Osteocyte (in vitro differentiated cells): ENCODE measurements at regions not wholly inside any gene's neighbourhood (a gene's known extent, or its start where the extent isn't known, plus 50 kb on each side); places are given as distances from the start of the nearest gene placed in this dataset.

ENCODE experiments used
- DNase-seq: peaks from one replicate; pipeline ENCODE4 v3.0.0; 2021; ENCODE audit warnings: mixed read lengths; ENCODE audit not compliant: unreplicated experiment; ENCODE audit errors: extremely low spot score
- H3K27ac Mint-ChIP-seq: one replicate; pipeline ENCODE4 v1.8.0; 2021; ENCODE audit warnings: mild to moderate bottlenecking, mixed read lengths; ENCODE audit not compliant: unreplicated experiment
- H3K27me3 Mint-ChIP-seq: one replicate; pipeline ENCODE4 v1.8.0; 2021; ENCODE audit warnings: mixed read lengths; ENCODE audit not compliant: unreplicated experiment
- H3K36me3 Mint-ChIP-seq: one replicate; pipeline ENCODE4 v1.8.0; 2021; ENCODE audit warnings: mixed read lengths; ENCODE audit not compliant: unreplicated experiment
- H3K4me1 Mint-ChIP-seq: one replicate; pipeline ENCODE4 v1.8.0; 2021; ENCODE audit warnings: mixed read lengths; ENCODE audit not compliant: unreplicated experiment
- H3K4me3 Mint-ChIP-seq: one replicate; pipeline ENCODE4 v1.8.0; 2021; ENCODE audit warnings: mild to moderate bottlenecking, moderate library complexity, mixed read lengths; ENCODE audit not compliant: unreplicated experiment
- H3K9me3 Mint-ChIP-seq: one replicate; pipeline ENCODE4 v1.8.0; 2021; ENCODE audit warnings: mixed read lengths; ENCODE audit not compliant: unreplicated experiment
- CTCF ChIP-seq: fragments of 200-600 bp; sonication (generic); IDR thresholded peaks from 2 replicates; pipeline ENCODE4 v1.5.0; 2021; ENCODE audit warnings: antibody characterized with exemption, mild to moderate bottlenecking, moderate library complexity

- Mint-ChIP-seq H3K27ac (no peak overlapping the region), H3K4me3 (no peak overlapping the region), H3K4me1 (peaks cover 2% of the 10 kb centered on the region), H3K9me3 (no peaks in the 10 kb centered on the region), H3K36me3 (no peaks in the 10 kb centered on the region), H3K27me3 (peaks cover 47% of the 10 kb centered on the region)
- no peak for TF ChIP-seq CTCF
- no peak for DNase-seq
These were observed 66.7 kb upstream of the EGFLAM start for GRCh38 chr5:38191693-38192092.

- DNase-seq: no peak
- Mint-ChIP-seq H3K27me3 (peaks cover 43% of the 10 kb centered on the region), H3K27ac (no peak overlapping the region), H3K4me1 (peaks cover 2% of the 10 kb centered on the region), H3K36me3 (no peaks in the 10 kb centered on the region), H3K9me3 (no peaks in the 10 kb centered on the region), H3K4me3 (no peak overlapping the region)
- no peak for TF ChIP-seq CTCF
These were observed 68.2 kb upstream of the EGFLAM start for GRCh38 chr5:38190111-38190510.

GRCh38 chr5:38189081-38189504 is 69.3 kb upstream of the EGFLAM start:
- DNase-seq: no peak
- no peaks in the 10 kb centered on the region for H3K9me3 Mint-ChIP-seq
- peaks cover 37% of the 10 kb centered on the region for H3K27me3 Mint-ChIP-seq
- peaks cover 2% of the 10 kb centered on the region for H3K4me1 Mint-ChIP-seq
- TF ChIP-seq CTCF: no peak
- no peaks in the 10 kb centered on the region for H3K36me3 Mint-ChIP-seq
- no peak overlapping the region for H3K4me3 Mint-ChIP-seq
- no peak overlapping the region for H3K27ac Mint-ChIP-seq

- Mint-ChIP-seq H3K4me3 (no peak overlapping the region), H3K27me3 (peaks cover 34% of the 10 kb centered on the region), H3K27ac (no peak overlapping the region), H3K36me3 (no peaks in the 10 kb centered on the region), H3K4me1 (peaks cover 2% of the 10 kb centered on the region), H3K9me3 (no peaks in the 10 kb centered on the region)
- DNase-seq: no peak
- TF ChIP-seq CTCF: no peak
These were observed 69.8 kb upstream of the EGFLAM start for GRCh38 chr5:38188591-38188990.

GRCh38 chr5:38187532-38187931 is 70.8 kb upstream of the EGFLAM start:
- no peak overlapping the region for H3K27ac Mint-ChIP-seq
- H3K9me3 Mint-ChIP-seq: no peaks in the 10 kb centered on the region
- no peak for DNase-seq
- H3K4me3 Mint-ChIP-seq: no peak overlapping the region
- no peaks in the 10 kb centered on the region for H3K36me3 Mint-ChIP-seq
- no peaks in the 10 kb centered on the region for H3K4me1 Mint-ChIP-seq
- no peak for TF ChIP-seq CTCF
- peaks cover 29% of the 10 kb centered on the region for H3K27me3 Mint-ChIP-seq
